ENCODE measurements at regions not wholly inside any gene's neighbourhood (a gene's known extent, or its start where the extent isn't known, plus 50 kb on each side); places are given as distances from the start of the nearest gene placed in this dataset.

DNA sequence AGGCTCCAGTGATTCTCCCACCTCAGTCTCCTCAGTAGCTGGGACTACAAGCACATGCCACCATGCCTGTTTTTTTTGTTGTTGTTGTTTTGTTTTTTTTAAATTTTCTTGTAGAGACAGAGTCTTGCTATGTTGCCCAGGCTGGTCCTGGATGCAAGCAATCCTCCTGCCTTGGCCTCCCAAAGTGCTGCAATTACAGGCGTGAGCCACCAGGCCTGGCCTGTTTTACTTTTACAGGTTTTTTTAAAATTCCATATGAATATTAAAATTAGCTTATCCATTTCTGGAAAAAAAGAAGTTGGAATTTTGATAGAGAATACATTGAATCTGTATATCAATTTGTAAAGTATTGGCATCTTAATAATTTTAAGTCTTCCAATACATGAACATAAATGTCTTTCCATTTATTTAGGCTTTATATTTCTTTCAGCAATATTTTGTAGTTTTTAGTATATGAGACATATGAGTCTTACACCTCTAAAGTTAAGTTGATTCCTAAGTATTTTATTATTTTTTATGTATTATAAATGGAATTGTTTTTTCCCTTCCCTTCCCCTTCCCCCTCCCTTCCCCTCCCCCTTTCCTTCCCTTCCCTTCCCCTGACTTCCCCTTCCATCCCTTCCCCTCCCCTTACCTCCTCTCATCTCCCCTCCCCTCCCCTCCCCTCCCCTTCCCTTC, 323.5 kb upstream of the SALL1 start:
- no peaks in the 10 kb centered on the region for H3K27me3 ChIP-seq (ENCODE audit: control insufficient read depth, insufficient read depth, low read length)
- TF ChIP-seq, protein P1, sequence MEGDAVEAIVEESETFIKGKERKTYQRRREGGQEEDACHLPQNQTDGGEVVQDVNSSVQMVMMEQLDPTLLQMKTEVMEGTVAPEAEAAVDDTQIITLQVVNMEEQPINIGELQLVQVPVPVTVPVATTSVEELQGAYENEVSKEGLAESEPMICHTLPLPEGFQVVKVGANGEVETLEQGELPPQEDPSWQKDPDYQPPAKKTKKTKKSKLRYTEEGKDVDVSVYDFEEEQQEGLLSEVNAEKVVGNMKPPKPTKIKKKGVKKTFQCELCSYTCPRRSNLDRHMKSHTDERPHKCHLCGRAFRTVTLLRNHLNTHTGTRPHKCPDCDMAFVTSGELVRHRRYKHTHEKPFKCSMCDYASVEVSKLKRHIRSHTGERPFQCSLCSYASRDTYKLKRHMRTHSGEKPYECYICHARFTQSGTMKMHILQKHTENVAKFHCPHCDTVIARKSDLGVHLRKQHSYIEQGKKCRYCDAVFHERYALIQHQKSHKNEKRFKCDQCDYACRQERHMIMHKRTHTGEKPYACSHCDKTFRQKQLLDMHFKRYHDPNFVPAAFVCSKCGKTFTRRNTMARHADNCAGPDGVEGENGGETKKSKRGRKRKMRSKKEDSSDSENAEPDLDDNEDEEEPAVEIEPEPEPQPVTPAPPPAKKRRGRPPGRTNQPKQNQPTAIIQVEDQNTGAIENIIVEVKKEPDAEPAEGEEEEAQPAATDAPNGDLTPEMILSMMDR (IDR thresholded peaks at IDR 0.05): no peak

GRCh38 chr16:51473091-51473490, 322.0 kb upstream of the SALL1 start:
- H3K79me2 ChIP-seq: no peaks in the 10 kb centered on the region
- no peak overlapping the region for H3K4me3 ChIP-seq (ENCODE audit: low read depth, low read length)
- H3K9ac ChIP-seq: no peak overlapping the region
- TF ChIP-seq, protein P1 (IDR thresholded peaks at IDR 0.05): no peak
- no peak overlapping the region for H2AFZ ChIP-seq
- no peaks in the 10 kb centered on the region for H3K27me3 ChIP-seq (ENCODE audit: control insufficient read depth, insufficient read depth, low read length)
- H3K4me1 ChIP-seq: no peaks in the 10 kb centered on the region
- H3K4me2 ChIP-seq (ENCODE audit: low read length): no peak overlapping the region
- H3K36me3 ChIP-seq (ENCODE audit: control insufficient read depth, insufficient read depth, low read length): no peaks in the 10 kb centered on the region
- H3K9me3 ChIP-seq (ENCODE audit: control insufficient read depth, low read length): no peaks in the 10 kb centered on the region
- H3K27ac ChIP-seq: no peak overlapping the region

More for the DNA sequence above, 323.5 kb upstream of the SALL1 start:
- Histone ChIP-seq H2AFZ (no peak overlapping the region), H3K36me3 (ENCODE audit: control insufficient read depth, insufficient read depth, low read length) (no peaks in the 10 kb centered on the region), H3K79me2 (no peaks in the 10 kb centered on the region), H3K4me2 (ENCODE audit: low read length) (no peak overlapping the region), H3K9ac (no peak overlapping the region), H3K4me3 (ENCODE audit: low read depth, low read length) (no peak overlapping the region), H3K4me1 (no peaks in the 10 kb centered on the region), H3K27ac (no peak overlapping the region), H3K9me3 (ENCODE audit: control insufficient read depth, low read length) (no peaks in the 10 kb centered on the region)

GRCh38 chr16:51470492-51470891, 319.4 kb upstream of the SALL1 start:
- no peaks in the 10 kb centered on the region for H3K9me3 ChIP-seq (ENCODE audit: control insufficient read depth, low read length)
- no peaks in the 10 kb centered on the region for H3K4me1 ChIP-seq
- H3K9ac ChIP-seq: no peak overlapping the region
- no peak overlapping the region for H2AFZ ChIP-seq
- no peak overlapping the region for H3K4me3 ChIP-seq (ENCODE audit: low read depth, low read length)
- TF ChIP-seq, protein P1 (IDR thresholded peaks at IDR 0.05): no peak
- no peaks in the 10 kb centered on the region for H3K27me3 ChIP-seq (ENCODE audit: control insufficient read depth, insufficient read depth, low read length)
- H3K79me2 ChIP-seq: no peaks in the 10 kb centered on the region
- no peak overlapping the region for H3K4me2 ChIP-seq (ENCODE audit: low read length)
- no peaks in the 10 kb centered on the region for H3K36me3 ChIP-seq (ENCODE audit: control insufficient read depth, insufficient read depth, low read length)
- no peak overlapping the region for H3K27ac ChIP-seq

DNA sequence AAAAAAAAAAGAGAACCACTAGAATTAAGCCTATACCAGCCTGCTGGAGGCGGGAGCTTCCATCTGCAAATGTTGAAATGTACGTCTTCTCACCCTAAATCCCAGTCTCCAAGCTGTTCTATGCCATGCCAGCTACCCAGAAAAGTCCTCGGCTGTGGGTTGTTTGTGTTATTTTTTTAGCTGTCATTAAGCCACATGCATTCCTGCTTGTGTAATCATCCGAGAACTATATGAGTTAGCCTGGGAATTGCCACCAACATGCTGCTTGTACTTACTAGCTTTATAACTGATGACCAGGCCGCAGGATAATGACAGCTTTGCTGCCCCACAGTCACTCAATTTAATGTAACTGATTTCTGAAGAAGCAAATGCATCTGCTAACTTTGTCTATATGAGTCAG, 313.9 kb upstream of the SALL1 start:
- no peak overlapping the region for H3K4me3 ChIP-seq (ENCODE audit: low read depth, low read length)
- H3K79me2 ChIP-seq: no peaks in the 10 kb centered on the region
- H3K27me3 ChIP-seq (ENCODE audit: control insufficient read depth, insufficient read depth, low read length): no peaks in the 10 kb centered on the region
- H3K27ac ChIP-seq: no peak overlapping the region
- H3K4me1 ChIP-seq: no peaks in the 10 kb centered on the region
- TF ChIP-seq, protein P1 (IDR thresholded peaks at IDR 0.05): no peak
- H3K9me3 ChIP-seq (ENCODE audit: control insufficient read depth, low read length): no peaks in the 10 kb centered on the region
- no peak overlapping the region for H3K4me2 ChIP-seq (ENCODE audit: low read length)
- no peak overlapping the region for H3K9ac ChIP-seq
- H2AFZ ChIP-seq: no peak overlapping the region
- no peaks in the 10 kb centered on the region for H3K36me3 ChIP-seq (ENCODE audit: control insufficient read depth, insufficient read depth, low read length)

- Histone ChIP-seq H3K4me1 (no peaks in the 10 kb centered on the region), H3K27ac (no peak overlapping the region), H3K27me3 (ENCODE audit: control insufficient read depth, insufficient read depth, low read length) (no peaks in the 10 kb centered on the region), H2AFZ (no peak overlapping the region), H3K9me3 (ENCODE audit: control insufficient read depth, low read length) (no peaks in the 10 kb centered on the region), H3K4me2 (ENCODE audit: low read length) (no peak overlapping the region), H3K4me3 (ENCODE audit: low read depth, low read length) (no peak overlapping the region), H3K9ac (no peak overlapping the region), H3K79me2 (no peaks in the 10 kb centered on the region), H3K36me3 (ENCODE audit: control insufficient read depth, insufficient read depth, low read length) (no peaks in the 10 kb centered on the region)
- TF ChIP-seq, protein P1 (IDR thresholded peaks at IDR 0.05): no peak
Observed at GRCh38 chr16:51461255-51461654, 310.2 kb upstream of the SALL1 start.
